CD8-positive, alpha-beta memory T cell (primary cell): ENCODE measurements at regions not wholly inside any gene's neighbourhood (a gene's known extent, or its start where the extent isn't known, plus 50 kb on each side); places are given as distances from the start of the nearest gene placed in this dataset.

Source experiments
- CTCF ChIA-PET: fragments of 350-600 bp; sonication (Branson Sonifier 250); formaldehyde crosslinking; loops from one replicate; lab custom pipeline; 2021; ENCODE audit warnings: antibody characterized with exemption; lab: Charles Lee
- POLR2A ChIA-PET: fragments of 350-600 bp; sonication (Branson Sonifier 250); formaldehyde crosslinking; loops from one replicate; lab custom pipeline; 2021; ENCODE audit warnings: antibody characterized with exemption; lab: Charles Lee
- DNase-seq, 5 donors: peaks; one replicate each; pipeline versions ENCODE4 v3.0.0 to v3.0.0-alpha.2; 2020 to 2022; ENCODE audit warnings: mixed read lengths in 1 of 5
- H3K27ac ChIP-seq: one replicate; pipeline ENCODE4 v1.7.0; 2013; ENCODE audit warnings: low read depth, mild to moderate bottlenecking, low read length, moderate library complexity
- H3K27me3 ChIP-seq: 2 replicates; pipeline ENCODE4 v1.7.0; 2013; ENCODE audit warnings: low read length, mild to moderate bottlenecking; ENCODE audit not compliant: insufficient read depth, poor library complexity, severe bottlenecking
- H3K36me3 ChIP-seq: 2 replicates; pipeline ENCODE4 v1.7.0; 2013; ENCODE audit warnings: mild to moderate bottlenecking, low read length, moderate library complexity; ENCODE audit not compliant: insufficient read depth
- H3K4me1 ChIP-seq: 2 replicates; pipeline ENCODE4 v1.7.0; 2013; ENCODE audit warnings: mild to moderate bottlenecking, low read length, moderate library complexity; ENCODE audit not compliant: insufficient read depth
- H3K4me3 ChIP-seq: 2 replicates; pipeline ENCODE4 v1.7.0; 2013; ENCODE audit warnings: mild to moderate bottlenecking, low read length
- H3K9me3 ChIP-seq: 2 replicates; pipeline ENCODE4 v1.7.0; 2013; ENCODE audit warnings: mild to moderate bottlenecking, low read length
- H3K27ac Mint-ChIP-seq, 8 donors: one replicate each; pipeline ENCODE4 v1.8.0; 2020 to 2021; ENCODE audit warnings: mixed read lengths in 8 of 8, mild to moderate bottlenecking in 6 of 8, inconsistent platforms in 3 of 8, moderate library complexity in 3 of 8
- H3K27me3 Mint-ChIP-seq, 2 donors: one replicate each; pipeline ENCODE4 v1.8.0; 2020 to 2021; ENCODE audit warnings: mixed read lengths in 2 of 2, mild to moderate bottlenecking in 1 of 2, moderate library complexity in 1 of 2
- H3K36me3 Mint-ChIP-seq, 3 donors: one replicate each; pipeline ENCODE4 v1.8.0; 2020 to 2021; ENCODE audit warnings: mixed read lengths in 3 of 3, inconsistent platforms in 1 of 3, mild to moderate bottlenecking in 1 of 3
- H3K4me1 Mint-ChIP-seq, 3 donors: one replicate each; pipeline ENCODE4 v1.8.0; 2020 to 2021; ENCODE audit warnings: mixed read lengths in 3 of 3, inconsistent platforms in 1 of 3, mild to moderate bottlenecking in 1 of 3
- H3K4me3 Mint-ChIP-seq, 7 donors: one replicate each; pipeline ENCODE4 v1.8.0; 2020 to 2021; ENCODE audit warnings: mixed read lengths in 7 of 7, mild to moderate bottlenecking in 6 of 7, moderate library complexity in 4 of 7, inconsistent platforms in 2 of 7
- H3K9me3 Mint-ChIP-seq, 5 donors: one replicate each; pipeline ENCODE4 v1.8.0; 2020 to 2022; ENCODE audit warnings: mixed read lengths in 5 of 5, mild to moderate bottlenecking in 3 of 5, moderate library complexity in 2 of 5, inconsistent platforms in 1 of 5

DNA sequence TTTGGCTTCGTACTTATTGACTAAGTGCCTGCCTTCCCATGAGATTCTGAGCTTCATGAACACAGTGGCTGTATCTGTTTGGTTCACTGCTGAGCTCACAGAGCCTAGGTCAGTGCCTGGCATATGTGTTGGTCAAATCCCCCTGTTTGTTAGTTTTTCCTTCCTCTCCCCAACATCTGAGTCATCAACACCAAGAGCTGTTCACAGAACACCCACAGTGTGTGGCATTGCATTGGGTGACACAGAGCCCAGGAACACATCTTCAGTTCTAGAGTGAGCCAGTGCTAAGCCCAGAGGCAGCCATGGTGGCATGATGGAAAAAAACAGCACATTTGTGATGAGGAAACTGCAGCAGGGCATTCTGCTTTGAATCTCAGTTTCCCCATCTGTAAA is 294.6 kb downstream of the SEC61B start:
- no peak overlapping the region for H3K4me3 Mint-ChIP-seq
- H3K36me3 Mint-ChIP-seq: no peaks in the 10 kb centered on the region
- ChIA-PET CTCF (no interaction called here), POLR2A (no interaction called here)
- Histone ChIP-seq H3K27ac (no peak overlapping the region), H3K27me3 (peaks cover 4% of the 10 kb centered on the region), H3K9me3 (no peaks in the 10 kb centered on the region), H3K4me3 (no peak overlapping the region), H3K36me3 (no peaks in the 10 kb centered on the region), H3K4me1 (no peaks in the 10 kb centered on the region)
- H3K27ac Mint-ChIP-seq: no peak overlapping the region
- H3K9me3 Mint-ChIP-seq: no peaks in the 10 kb centered on the region
- no peak for DNase-seq
- H3K27me3 Mint-ChIP-seq: peaks cover 1 to 32% of the 10 kb centered on the region in 2 donors
- H3K4me1 Mint-ChIP-seq: no peaks in the 10 kb centered on the region

DNA sequence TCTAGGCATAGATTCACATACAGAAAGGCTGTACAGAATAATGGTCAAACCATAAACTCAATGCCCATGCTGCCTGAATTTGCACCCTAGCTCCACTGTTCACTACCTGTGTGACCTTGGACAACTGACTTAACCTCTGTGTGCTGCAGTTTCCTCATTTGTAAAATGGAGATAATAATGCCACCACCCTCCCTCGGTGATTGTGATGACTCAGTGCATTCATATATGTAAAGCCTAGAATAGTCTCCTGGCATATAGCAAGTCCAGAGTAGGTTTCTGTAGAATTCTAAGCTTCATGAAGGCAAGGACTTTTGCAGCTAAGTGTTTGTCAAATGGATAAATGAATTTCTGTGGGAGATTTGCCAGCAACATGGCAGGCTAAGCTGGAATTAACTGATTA is 297.8 kb upstream of the NR4A3 start:
- DNase-seq: no peak
- Mint-ChIP-seq H3K4me3 (no peak overlapping the region), H3K9me3 (peaks cover 0 to 2% (median 0%) of the 10 kb centered on the region in 5 donors), H3K36me3 (no peaks in the 10 kb centered on the region), H3K4me1 (no peaks in the 10 kb centered on the region), H3K27ac (no peak overlapping the region), H3K27me3 (peaks cover 4 to 40% of the 10 kb centered on the region in 2 donors)
- no peak overlapping the region for H3K4me3 ChIP-seq
- no peak overlapping the region for H3K27ac ChIP-seq
- no peaks in the 10 kb centered on the region for H3K9me3 ChIP-seq
- ChIA-PET POLR2A (no interaction called here), CTCF (interaction anchor here (1.5 kb wide), 1 partner anchor 10 kb away, joined by 3 read pairs; no protein-coding TSS in a partner anchor)
- H3K4me1 ChIP-seq: no peaks in the 10 kb centered on the region
- no peaks in the 10 kb centered on the region for H3K36me3 ChIP-seq
- no peaks in the 10 kb centered on the region for H3K27me3 ChIP-seq

DNA sequence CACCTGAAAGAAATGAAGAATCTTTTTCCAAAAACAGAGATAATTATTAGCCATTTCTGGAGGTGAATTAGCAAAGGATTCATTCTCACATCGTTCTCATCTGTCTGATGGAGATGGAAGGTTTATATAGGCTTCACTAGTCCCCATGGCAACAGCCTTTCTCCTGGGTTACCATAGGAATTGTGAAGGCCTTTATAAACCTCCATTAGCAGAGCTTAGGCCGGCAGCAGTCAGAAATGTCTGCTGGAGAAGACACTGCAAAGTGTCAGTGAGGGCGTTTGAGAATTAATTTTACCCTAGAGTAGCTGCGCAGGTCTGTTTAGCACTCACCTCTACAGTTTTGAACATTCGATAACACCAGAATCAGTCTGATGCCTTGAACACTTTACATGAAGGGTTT is 290.4 kb upstream of the NR4A3 start:
- H3K27ac Mint-ChIP-seq: no peak overlapping the region
- no peaks in the 10 kb centered on the region for H3K4me1 ChIP-seq
- H3K4me3 ChIP-seq: no peak overlapping the region
- no peak overlapping the region for H3K4me3 Mint-ChIP-seq
- no peaks in the 10 kb centered on the region for H3K27me3 ChIP-seq
- DNase-seq: no peak
- ChIA-PET POLR2A (no interaction called here), CTCF (no interaction called here)
- no peak overlapping the region for H3K27ac ChIP-seq
- peaks cover 0 to 2% (median 0%) of the 10 kb centered on the region in 5 donors for H3K9me3 Mint-ChIP-seq
- H3K4me1 Mint-ChIP-seq: no peaks in the 10 kb centered on the region
- H3K9me3 ChIP-seq: no peaks in the 10 kb centered on the region
- peaks cover 7 to 38% of the 10 kb centered on the region in 2 donors for H3K27me3 Mint-ChIP-seq
- no peaks in the 10 kb centered on the region for H3K36me3 Mint-ChIP-seq
- H3K36me3 ChIP-seq: no peaks in the 10 kb centered on the region

DNA sequence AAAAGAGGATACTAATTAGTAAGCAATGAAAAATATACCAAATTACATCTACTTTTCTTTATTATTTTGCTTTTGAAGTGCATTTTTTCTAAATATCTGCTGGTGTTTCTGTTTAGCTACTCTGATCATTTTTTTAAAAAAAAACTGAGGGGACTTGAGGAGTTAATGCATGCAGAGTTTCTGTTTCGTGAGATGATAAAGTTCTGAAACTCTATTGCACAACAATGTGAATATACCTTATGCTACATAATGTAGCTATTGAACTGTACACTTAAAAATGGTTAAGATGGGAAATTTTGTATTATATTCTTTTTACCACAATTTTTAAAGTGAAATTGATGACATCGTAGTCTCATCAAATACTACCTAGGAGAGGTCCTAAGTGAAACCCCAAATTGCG is 288.3 kb upstream of the NR4A3 start:
- H3K27ac ChIP-seq: no peak overlapping the region
- Mint-ChIP-seq H3K27me3 (peaks cover 8 to 44% of the 10 kb centered on the region in 2 donors), H3K9me3 (no peaks in the 10 kb centered on the region), H3K27ac (no peak overlapping the region), H3K4me3 (no peak overlapping the region), H3K4me1 (no peaks in the 10 kb centered on the region), H3K36me3 (no peaks in the 10 kb centered on the region)
- DNase-seq: no peak
- H3K4me1 ChIP-seq: no peaks in the 10 kb centered on the region
- H3K27me3 ChIP-seq: no peaks in the 10 kb centered on the region
- H3K4me3 ChIP-seq: no peak overlapping the region
- POLR2A ChIA-PET: no interaction called here
- no peaks in the 10 kb centered on the region for H3K36me3 ChIP-seq
- CTCF ChIA-PET: no interaction called here
- no peaks in the 10 kb centered on the region for H3K9me3 ChIP-seq

GRCh38 chr9:99537996-99538395 is 283.7 kb upstream of the NR4A3 start:
- H3K27me3 ChIP-seq: no peaks in the 10 kb centered on the region
- H3K9me3 ChIP-seq: no peaks in the 10 kb centered on the region
- no peaks in the 10 kb centered on the region for H3K36me3 ChIP-seq
- H3K4me1 Mint-ChIP-seq: no peaks in the 10 kb centered on the region
- DNase-seq: no peak
- H3K4me3 ChIP-seq: no peak overlapping the region
- no peak overlapping the region for H3K27ac ChIP-seq
- H3K27ac Mint-ChIP-seq: no peak overlapping the region
- no peak overlapping the region for H3K4me3 Mint-ChIP-seq
- H3K36me3 Mint-ChIP-seq: no peaks in the 10 kb centered on the region
- POLR2A ChIA-PET: no interaction called here
- no peaks in the 10 kb centered on the region for H3K4me1 ChIP-seq
- CTCF ChIA-PET: no interaction called here
- peaks cover 4 to 35% of the 10 kb centered on the region in 2 donors for H3K27me3 Mint-ChIP-seq
- H3K9me3 Mint-ChIP-seq: no peaks in the 10 kb centered on the region

DNA sequence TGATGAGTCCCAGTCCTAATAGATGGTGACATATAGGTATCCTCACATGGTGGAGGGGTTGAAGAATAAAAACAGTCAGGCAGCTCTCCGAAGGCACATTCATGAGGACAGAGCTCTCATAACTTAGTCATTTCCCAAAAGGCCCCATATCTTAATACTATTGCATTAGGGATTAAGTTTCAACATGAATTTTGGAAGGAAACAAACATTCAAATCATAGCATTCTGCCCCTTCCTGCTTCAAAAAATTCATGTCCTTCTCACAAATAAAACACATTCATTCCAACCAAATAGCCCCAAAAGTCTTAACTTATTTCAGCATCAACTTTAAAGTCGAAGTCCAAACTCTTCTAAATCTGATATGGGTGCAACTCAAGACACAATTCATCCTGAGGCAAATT is 277.2 kb upstream of the NR4A3 start:
- no peak overlapping the region for H3K4me3 ChIP-seq
- Mint-ChIP-seq H3K27ac (no peak overlapping the region), H3K4me1 (no peaks in the 10 kb centered on the region), H3K4me3 (no peak overlapping the region), H3K36me3 (no peaks in the 10 kb centered on the region), H3K9me3 (peaks cover 0 to 10% (median 3%) of the 10 kb centered on the region in 5 donors), H3K27me3 (peaks cover 5 to 17% of the 10 kb centered on the region in 2 donors)
- CTCF ChIA-PET: no interaction called here
- no peaks in the 10 kb centered on the region for H3K4me1 ChIP-seq
- POLR2A ChIA-PET: no interaction called here
- no peaks in the 10 kb centered on the region for H3K36me3 ChIP-seq
- no peak overlapping the region for H3K27ac ChIP-seq
- no peaks in the 10 kb centered on the region for H3K27me3 ChIP-seq
- DNase-seq: no peak
- H3K9me3 ChIP-seq: no peaks in the 10 kb centered on the region

DNA sequence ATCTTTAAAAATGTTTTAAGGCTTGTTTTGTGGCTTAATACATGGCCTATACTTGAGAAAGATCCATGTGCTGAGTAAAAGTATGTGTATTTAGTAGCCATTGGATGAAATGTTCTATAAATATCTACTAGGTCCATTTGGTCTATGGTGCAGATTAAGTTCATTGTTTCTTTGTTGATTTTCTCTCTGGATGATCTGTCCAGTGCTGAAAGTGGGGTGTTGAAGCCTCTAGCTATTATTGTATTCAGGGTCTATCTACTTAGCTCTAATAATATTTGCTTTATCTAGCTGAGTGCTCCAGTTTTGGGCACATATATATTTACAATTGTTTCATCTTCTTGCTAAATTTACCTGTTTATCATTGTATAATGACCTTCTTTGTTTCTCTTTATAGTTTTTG is 272.2 kb upstream of the NR4A3 start:
- peaks cover 0 to 12% (median 0%) of the 10 kb centered on the region in 3 donors for H3K36me3 Mint-ChIP-seq
- no peak for DNase-seq
- H3K4me3 Mint-ChIP-seq: no peak overlapping the region
- Histone ChIP-seq H3K9me3 (no peaks in the 10 kb centered on the region), H3K27ac (no peak overlapping the region), H3K4me3 (no peak overlapping the region), H3K27me3 (no peaks in the 10 kb centered on the region), H3K4me1 (no peaks in the 10 kb centered on the region), H3K36me3 (no peaks in the 10 kb centered on the region)
- POLR2A ChIA-PET: no interaction called here
- H3K27ac Mint-ChIP-seq: no peak overlapping the region
- H3K4me1 Mint-ChIP-seq: no peaks in the 10 kb centered on the region
- CTCF ChIA-PET: no interaction called here
- peaks cover 8 to 54% of the 10 kb centered on the region in 2 donors for H3K27me3 Mint-ChIP-seq
- H3K9me3 Mint-ChIP-seq: peaks cover 15 to 44% (median 28%) of the 10 kb centered on the region in 5 donors

DNA sequence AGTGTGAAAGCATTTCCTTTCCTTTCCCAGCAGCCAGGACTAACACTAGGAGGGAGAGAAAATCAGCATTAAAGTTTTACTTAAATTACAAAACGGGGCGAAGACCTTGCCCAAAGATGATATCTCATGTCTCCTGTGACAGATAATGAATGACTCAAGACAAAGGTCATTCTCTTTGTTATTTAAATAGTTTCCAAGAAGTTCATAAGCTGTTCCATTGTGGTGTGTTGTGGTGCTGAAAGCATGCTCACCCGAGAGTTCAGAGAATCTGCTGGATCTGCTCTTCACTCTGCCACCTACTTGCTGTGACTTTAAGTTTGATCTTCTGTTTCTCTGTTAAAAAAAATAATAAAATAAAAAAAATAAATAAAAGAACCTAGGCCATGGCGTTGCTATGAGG is 265.9 kb upstream of the NR4A3 start:
- Histone ChIP-seq H3K4me1 (no peaks in the 10 kb centered on the region), H3K9me3 (no peaks in the 10 kb centered on the region), H3K27me3 (no peaks in the 10 kb centered on the region), H3K27ac (no peak overlapping the region), H3K36me3 (no peaks in the 10 kb centered on the region), H3K4me3 (no peak overlapping the region)
- Mint-ChIP-seq H3K27ac (no peak overlapping the region), H3K9me3 (peaks cover 14 to 31% (median 19%) of the 10 kb centered on the region in 5 donors), H3K27me3 (peaks cover 7 to 37% of the 10 kb centered on the region in 2 donors), H3K4me1 (no peaks in the 10 kb centered on the region), H3K36me3 (peaks cover 0 to 12% (median 0%) of the 10 kb centered on the region in 3 donors), H3K4me3 (no peak overlapping the region)
- no peak for DNase-seq
- POLR2A ChIA-PET: no interaction called here
- CTCF ChIA-PET: no interaction called here

DNA sequence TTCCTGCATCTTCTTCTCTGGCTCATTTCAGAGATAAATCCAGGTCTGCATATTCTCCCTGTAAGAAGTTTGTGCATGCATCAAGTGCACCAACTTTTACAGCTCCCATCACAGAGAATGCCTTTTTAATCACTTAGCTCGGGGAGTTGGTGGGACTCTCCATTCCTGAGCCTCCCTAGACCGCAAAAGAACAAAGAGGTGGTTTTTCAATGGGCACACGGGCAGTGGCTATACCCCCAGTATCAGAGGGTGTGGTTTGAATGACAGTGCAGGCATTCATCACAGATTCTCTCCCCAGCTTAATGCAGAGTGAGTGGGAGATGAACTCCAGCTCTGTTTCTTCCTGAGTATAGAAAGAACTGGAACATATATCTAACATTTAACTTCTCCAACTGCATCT is 264.7 kb upstream of the NR4A3 start:
- no peak for DNase-seq
- H3K27ac ChIP-seq: no peak overlapping the region
- H3K4me1 ChIP-seq: no peaks in the 10 kb centered on the region
- Mint-ChIP-seq H3K36me3 (peaks cover 0 to 9% (median 0%) of the 10 kb centered on the region in 3 donors), H3K4me1 (no peaks in the 10 kb centered on the region), H3K27me3 (peaks cover 4 to 32% of the 10 kb centered on the region in 2 donors), H3K9me3 (peaks cover 7 to 21% (median 11%) of the 10 kb centered on the region in 5 donors), H3K4me3 (no peak overlapping the region), H3K27ac (no peak overlapping the region)
- CTCF ChIA-PET: no interaction called here
- H3K4me3 ChIP-seq: no peak overlapping the region
- H3K9me3 ChIP-seq: no peaks in the 10 kb centered on the region
- no peaks in the 10 kb centered on the region for H3K27me3 ChIP-seq
- POLR2A ChIA-PET: no interaction called here
- H3K36me3 ChIP-seq: no peaks in the 10 kb centered on the region
